ENCODE measurements at regions not wholly inside any gene's neighbourhood (a gene's known extent, or its start where the extent isn't known, plus 50 kb on each side); places are given as distances from the start of the nearest gene placed in this dataset.
"Not testable (repeated sequence)": the region's sequence is repeated elsewhere in the genome, so short reads cannot be mapped to it uniquely, and the experiment has no call there.

DNA sequence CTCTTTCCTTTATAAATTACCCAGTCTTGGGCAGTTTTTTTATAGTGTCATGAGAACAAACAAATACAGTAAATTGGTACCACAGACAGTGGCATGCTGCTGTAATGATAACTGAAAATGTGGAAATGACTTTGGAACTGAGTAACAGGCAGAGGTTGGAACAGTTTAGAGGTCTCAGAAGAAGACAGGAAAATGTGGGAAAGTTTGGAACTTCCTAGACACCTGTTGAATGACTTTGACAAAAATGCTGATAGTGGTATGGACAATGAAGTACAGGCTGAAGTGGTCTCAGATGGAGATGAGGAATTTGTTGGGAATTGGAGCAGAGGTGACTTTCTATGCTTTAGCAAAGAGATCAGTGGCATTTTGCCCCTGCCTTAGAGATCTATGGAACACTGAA, 1128.4 kb upstream of the POT1 start:
- intact Hi-C loops (cut with DNase I) = no loop called here
- DNase-seq = no peak
- Histone ChIP-seq H3K9me3 (replicated peaks in 1 of 3) (peaks cover 0 to 4% (median 0%) of the 10 kb centered on the region in 3 donors), H3K4me1 (replicated peaks in 1 of 2) (no peaks in the 10 kb centered on the region), H3K27ac (no peak overlapping the region), H3K36me3 (replicated peaks in 1 of 2) (no peaks in the 10 kb centered on the region), H3K4me3 (no peak overlapping the region), H3K27me3 (no peaks in the 10 kb centered on the region)
- TF ChIP-seq POLR2A (IDR thresholded peaks at IDR 0.05) = no peak
- no peak for TF ChIP-seq CTCF (IDR thresholded peaks at IDR 0.05)

- 94 to 98% (median 96%) methylated on average over 4 of the region's 4 CpGs for WGBS, 4 donors
- H3K4me1 ChIP-seq (replicated peaks in 1 of 2); intact Hi-C loops (cut with DNase I); DNase-seq; H3K4me3 ChIP-seq; H3K27me3 ChIP-seq; H3K27ac ChIP-seq; H3K36me3 ChIP-seq (replicated peaks in 1 of 2); H3K9me3 ChIP-seq (replicated peaks in 1 of 3): not testable (repeated sequence)
Measured at GRCh38 chr7:126056613-126057012, 1127.0 kb upstream of the POT1 start.

DNA sequence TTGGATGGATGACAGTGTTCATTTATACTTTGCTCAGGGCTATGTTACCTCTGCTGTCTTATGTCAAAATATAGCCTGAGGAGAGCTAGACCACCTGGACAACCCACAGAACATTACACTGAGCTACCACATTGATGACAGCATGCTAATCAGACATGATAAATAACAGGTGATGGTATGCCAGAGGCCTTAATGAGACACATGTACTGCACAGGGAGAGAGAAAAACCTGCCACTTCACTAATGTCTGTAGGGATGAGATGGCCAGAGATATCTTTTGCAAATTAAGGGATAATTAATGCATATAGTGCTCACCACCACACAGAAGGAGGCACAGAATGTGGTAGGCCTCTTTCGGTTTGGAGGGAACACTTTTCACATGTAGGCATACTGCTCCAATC, 1122.6 kb upstream of the POT1 start:
- TF ChIP-seq CTCF (IDR thresholded peaks at IDR 0.05) (no peak), POLR2A (IDR thresholded peaks at IDR 0.05) (no peak)
- Histone ChIP-seq H3K9me3 (replicated peaks in 1 of 3) (no peaks in the 10 kb centered on the region), H3K36me3 (replicated peaks in 1 of 2) (no peaks in the 10 kb centered on the region), H3K27ac (no peak overlapping the region), H3K4me1 (replicated peaks in 1 of 2) (no peaks in the 10 kb centered on the region), H3K27me3 (no peaks in the 10 kb centered on the region), H3K4me3 (no peak overlapping the region)
- WGBS, 4 donors = 36 to 93% (median 67%) methylated on average over 1 of the region's 1 CpG
- no peak for DNase-seq
- intact Hi-C loops (cut with DNase I) = no loop called here

- H3K4me1 ChIP-seq (replicated peaks in 1 of 2) = no peaks in the 10 kb centered on the region
- no peak for DNase-seq
- no peaks in the 10 kb centered on the region for H3K9me3 ChIP-seq (replicated peaks in 1 of 3)
- no peaks in the 10 kb centered on the region for H3K36me3 ChIP-seq (replicated peaks in 1 of 2)
- 52 to 68% (median 60%) methylated on average over 1 of the region's 1 CpG for WGBS, 4 donors
- intact Hi-C loops (cut with DNase I) = no loop called here
- H3K4me3 ChIP-seq = no peak overlapping the region
- no peaks in the 10 kb centered on the region for H3K27me3 ChIP-seq
- H3K27ac ChIP-seq = no peak overlapping the region
- TF ChIP-seq POLR2A (IDR thresholded peaks at IDR 0.05) = no peak
- TF ChIP-seq CTCF (IDR thresholded peaks at IDR 0.05) = no peak
Measured at GRCh38 chr7:126044662-126045061, 1115.0 kb upstream of the POT1 start.

- H3K27ac ChIP-seq = no peak overlapping the region
- TF ChIP-seq POLR2A (IDR thresholded peaks at IDR 0.05) = no peak
- no peak for TF ChIP-seq CTCF (IDR thresholded peaks at IDR 0.05)
- no peak for DNase-seq
- H3K27me3 ChIP-seq = no peaks in the 10 kb centered on the region
- no peaks in the 10 kb centered on the region for H3K4me1 ChIP-seq (replicated peaks in 1 of 2)
- 80 to 88% (median 85%) methylated on average over 5 of the region's 5 CpGs for WGBS, 4 donors
- H3K9me3 ChIP-seq (replicated peaks in 1 of 3) = no peaks in the 10 kb centered on the region
- H3K36me3 ChIP-seq (replicated peaks in 1 of 2) = no peaks in the 10 kb centered on the region
- H3K4me3 ChIP-seq = no peak overlapping the region
- intact Hi-C loops (cut with DNase I) = no loop called here
Measured at GRCh38 chr7:126041472-126041871, 1111.8 kb upstream of the POT1 start.

Data from adrenal gland (tissue), 9 donors.